Cardiac fibroblast (primary cell): ENCODE measurements at regions not wholly inside any gene's neighbourhood (a gene's known extent, or its start where the extent isn't known, plus 50 kb on each side); places are given as distances from the start of the nearest gene placed in this dataset.

Experiments used
- DNase-seq, 2 donors: peaks; one replicate each; pipeline versions ENCODE4 v3.0.0 to v3.0.0-alpha.2; 2010; ENCODE audit warnings: low read depth in 2 of 2
- H3K4me3 ChIP-seq, 2 donors: replicated peaks in 1 of 2; 1 replicate in 1 of 2; 2 replicates in 1 of 2; pipeline ENCODE4 v1.5.1; 2011; ENCODE audit warnings: low read depth in 2 of 2, low read length in 2 of 2, mild to moderate bottlenecking in 2 of 2, moderate library complexity in 1 of 2
- CTCF ChIP-seq: IDR thresholded peaks from one replicate; pipeline ENCODE4 v1.5.1; 2011; ENCODE audit warnings: low read depth, mild to moderate bottlenecking, low read length, inconsistent platforms

GRCh38 chr16:85560932-85561247 lies 52.2 kb upstream of the GSE1 start:
- TF ChIP-seq CTCF: no peak
- DNase-seq: no peak
- H3K4me3 ChIP-seq: no peak overlapping the region

- H3K4me3 ChIP-seq: no peak overlapping the region
- no peak for TF ChIP-seq CTCF
- no peak for DNase-seq
Observed at GRCh38 chr16:85561248-85562092, 51.7 kb upstream of the GSE1 start.

- DNase-seq: no peak
- TF ChIP-seq CTCF: no peak
- H3K4me3 ChIP-seq: no peak overlapping the region
Observed at GRCh38 chr16:85562093-85562786, 50.9 kb upstream of the GSE1 start.

GRCh38 chr16:85563034-85563433 lies 50.1 kb upstream of the GSE1 start:
- no peak for TF ChIP-seq CTCF
- no peak for DNase-seq
- H3K4me3 ChIP-seq: no peak overlapping the region
